GM19455 (cell line): ENCODE measurements at regions not wholly inside any gene's neighbourhood (a gene's known extent, or its start where the extent isn't known, plus 50 kb on each side); places are given as distances from the start of the nearest gene placed in this dataset.

Experiments used
- ATAC-seq: cut with Tn5 transposase; IDR thresholded peaks from one replicate; pipeline ENCODE4 v1.9.1; 2021; ENCODE audit not compliant: unreplicated experiment

- no peak for ATAC-seq
Measured at GRCh38 chr5:158139161-158139560, 280.2 kb upstream of the CLINT1 start.

GRCh38 chr5:158135682-158136179 is 276.8 kb upstream of the CLINT1 start:
- ATAC-seq = no peak

- no peak for ATAC-seq
Measured at GRCh38 chr5:158133369-158133768, 274.4 kb upstream of the CLINT1 start.

DNA sequence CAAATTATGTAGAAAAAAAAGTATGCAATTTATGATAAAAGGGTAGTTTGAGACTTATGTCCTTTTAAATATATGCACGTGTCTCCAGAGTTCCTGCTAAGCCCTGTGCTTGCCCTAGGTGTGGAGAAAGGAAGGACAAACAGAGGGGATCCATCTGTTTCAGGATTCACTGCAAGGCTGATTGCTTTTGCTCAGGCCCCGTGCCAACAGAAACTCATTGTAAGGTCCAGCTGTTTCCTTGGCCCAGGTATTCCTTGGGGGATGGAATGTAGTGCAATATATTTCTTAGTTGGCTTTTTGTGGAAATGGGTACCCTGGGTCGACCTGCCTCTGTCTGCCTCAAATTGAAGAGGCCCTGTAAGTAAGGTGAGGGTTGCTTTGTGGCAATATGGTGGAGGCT is 268.6 kb upstream of the CLINT1 start:
- no peak for ATAC-seq

DNA sequence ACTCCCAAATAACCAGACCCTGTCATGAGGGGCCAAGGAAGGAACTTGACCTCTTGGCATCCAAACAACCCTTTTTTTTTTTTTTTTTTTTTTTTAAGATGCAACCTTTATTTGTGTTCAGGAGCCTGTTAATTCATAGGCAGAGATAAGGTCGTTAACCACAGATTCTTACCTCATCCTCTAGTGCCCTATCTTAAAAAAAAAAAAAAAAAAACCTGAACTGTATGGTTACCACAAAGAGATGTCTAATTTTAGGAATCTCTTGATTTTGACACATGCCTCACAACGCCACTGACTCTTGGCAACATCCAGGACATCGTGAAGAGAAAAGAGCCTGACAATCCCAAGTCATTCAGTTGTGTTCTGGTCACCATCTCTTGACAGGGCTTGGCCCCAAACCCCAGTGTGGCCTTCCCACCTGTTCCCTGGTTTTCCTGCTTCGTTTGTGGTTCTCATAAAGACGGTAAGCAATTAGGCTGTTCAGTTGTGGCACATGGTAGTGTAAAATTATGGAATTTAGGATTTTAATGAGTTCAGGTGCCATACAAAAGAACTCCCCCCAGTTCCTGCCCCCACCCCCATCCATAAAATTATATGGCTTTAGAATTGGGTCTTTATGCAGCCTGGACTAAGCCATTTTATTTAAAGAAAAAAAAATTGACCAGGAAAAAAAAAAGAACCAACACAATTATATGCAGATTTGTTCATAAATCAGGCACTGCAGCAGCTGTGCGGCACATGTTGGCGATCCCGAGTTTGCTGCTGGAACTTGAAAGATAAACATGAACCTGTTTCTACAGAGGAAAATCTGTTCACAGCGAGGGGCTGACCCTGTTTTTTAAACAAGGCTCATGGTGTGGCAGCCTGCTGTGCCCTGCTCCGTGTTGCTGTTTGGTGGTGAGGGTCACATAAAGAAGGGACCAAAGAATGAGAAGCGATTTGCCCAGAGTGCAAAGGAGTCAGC is 267.8 kb upstream of the CLINT1 start:
- ATAC-seq = no peak

DNA sequence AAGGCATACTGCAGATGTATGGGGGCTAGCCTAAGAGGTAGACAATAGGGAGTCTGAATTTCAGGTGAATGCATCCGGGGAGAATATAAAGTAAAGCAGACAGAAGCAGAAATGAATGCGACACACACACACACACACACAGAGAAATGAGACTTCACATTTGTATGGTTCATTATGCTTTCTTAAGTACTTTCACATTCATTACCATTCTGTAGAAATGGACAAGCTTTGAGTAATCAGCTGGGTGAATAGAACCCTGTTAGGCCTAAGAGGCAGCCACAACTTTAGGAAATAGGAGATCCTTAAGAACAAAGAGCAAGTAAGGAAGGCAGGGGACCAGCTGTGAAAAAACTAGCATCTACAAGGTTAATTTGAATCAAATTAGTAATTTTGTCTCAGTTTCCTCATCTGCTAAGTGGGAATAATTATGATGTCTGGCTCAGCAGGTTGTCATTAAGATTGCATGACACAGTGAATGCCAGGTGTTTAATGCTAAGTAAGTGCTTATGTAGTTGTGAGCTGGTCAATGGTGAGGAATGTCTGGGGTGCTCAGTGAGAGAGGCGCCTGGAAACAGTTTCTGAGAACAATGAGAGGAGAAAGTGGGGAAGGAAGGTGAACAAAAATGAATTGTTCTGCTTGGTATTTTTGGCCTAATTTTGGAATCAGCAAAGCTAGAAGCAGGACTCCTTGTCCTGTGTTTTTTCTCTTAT is 265.8 kb upstream of the CLINT1 start:
- no peak for ATAC-seq

- ATAC-seq = no peak
Measured at GRCh38 chr5:158123595-158123994, 264.6 kb upstream of the CLINT1 start.

GRCh38 chr5:158121678-158122077 is 262.7 kb upstream of the CLINT1 start:
- ATAC-seq = no peak

DNA sequence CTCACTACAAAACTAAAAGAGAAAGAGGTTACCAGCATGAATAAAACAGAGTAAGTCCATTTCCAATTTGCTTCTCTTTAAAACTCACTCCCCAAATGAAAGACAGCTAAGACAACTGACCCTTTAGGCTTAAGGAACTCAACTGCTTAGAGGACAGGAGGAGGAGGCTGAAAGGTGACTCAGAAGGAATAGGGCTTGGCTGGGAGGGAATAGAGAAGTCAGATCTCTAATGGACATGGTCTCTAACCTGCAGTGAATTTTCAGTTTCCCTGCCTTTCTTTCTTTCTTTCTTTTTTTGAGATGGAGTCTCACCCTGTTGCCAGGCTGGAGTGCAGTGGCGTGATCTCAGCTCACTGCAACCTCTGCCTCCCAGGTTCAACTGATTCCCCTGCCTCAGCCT is 261.8 kb upstream of the CLINT1 start:
- no peak for ATAC-seq

GRCh38 chr5:158119961-158120723 is 261.2 kb upstream of the CLINT1 start:
- no peak for ATAC-seq

- ATAC-seq = no peak
Measured at GRCh38 chr5:158117467-158118160, 258.7 kb upstream of the CLINT1 start.

GRCh38 chr5:158116965-158117364 is 258.0 kb upstream of the CLINT1 start:
- no peak for ATAC-seq

GRCh38 chr5:158115468-158115867 is 256.5 kb upstream of the CLINT1 start:
- ATAC-seq = no peak

DNA sequence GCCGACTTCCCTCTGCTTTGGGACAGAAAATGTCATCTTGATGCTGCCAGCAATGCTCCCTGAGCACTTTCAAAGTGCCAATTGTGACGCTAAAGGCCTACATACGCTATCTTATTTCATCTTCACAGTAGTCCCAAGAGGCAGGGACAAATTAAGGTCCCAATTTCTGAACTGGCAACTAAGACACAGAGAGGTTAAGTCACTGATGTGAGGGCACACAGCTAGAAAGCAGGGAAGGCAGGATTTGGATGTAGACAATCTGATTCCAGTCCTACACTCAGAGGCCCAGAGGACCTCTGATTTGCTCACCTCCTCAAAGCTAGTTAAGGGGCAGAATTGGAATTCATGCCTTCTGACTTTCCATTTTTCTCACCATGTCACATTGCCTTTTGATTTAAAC is 249.2 kb upstream of the CLINT1 start:
- ATAC-seq = no peak

GRCh38 chr5:158100373-158100888 is 241.5 kb upstream of the CLINT1 start:
- ATAC-seq = no peak

DNA sequence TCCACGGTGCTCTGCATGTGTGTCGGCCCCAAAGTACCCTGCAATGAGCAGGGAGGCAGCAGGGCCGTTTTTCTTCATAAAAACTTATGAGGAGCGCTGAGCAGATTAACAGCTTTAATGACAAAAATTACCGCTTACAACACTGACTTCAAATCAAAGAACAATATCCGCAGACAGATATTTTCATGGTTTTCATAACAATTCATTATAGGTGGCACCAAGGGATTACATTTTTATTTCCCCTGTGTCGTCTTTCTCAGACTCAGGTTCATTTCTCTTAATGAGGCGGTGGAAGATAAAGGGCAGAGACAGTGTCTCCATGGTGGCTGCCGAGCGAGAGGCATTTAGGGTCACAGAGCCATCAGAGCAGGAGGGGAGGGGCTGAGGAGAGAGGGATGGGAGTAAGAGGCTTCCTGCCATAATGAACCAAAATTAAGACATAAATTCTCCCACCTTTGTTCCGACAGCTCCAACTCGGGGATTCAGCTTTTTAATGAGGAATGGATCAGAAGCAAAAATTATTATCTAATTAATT is 240.7 kb upstream of the CLINT1 start:
- ATAC-seq = no peak

GRCh38 chr5:158096835-158097234 is 237.9 kb upstream of the CLINT1 start:
- ATAC-seq = no peak

GRCh38 chr5:158086856-158087255 is 227.9 kb upstream of the CLINT1 start:
- no peak for ATAC-seq

DNA sequence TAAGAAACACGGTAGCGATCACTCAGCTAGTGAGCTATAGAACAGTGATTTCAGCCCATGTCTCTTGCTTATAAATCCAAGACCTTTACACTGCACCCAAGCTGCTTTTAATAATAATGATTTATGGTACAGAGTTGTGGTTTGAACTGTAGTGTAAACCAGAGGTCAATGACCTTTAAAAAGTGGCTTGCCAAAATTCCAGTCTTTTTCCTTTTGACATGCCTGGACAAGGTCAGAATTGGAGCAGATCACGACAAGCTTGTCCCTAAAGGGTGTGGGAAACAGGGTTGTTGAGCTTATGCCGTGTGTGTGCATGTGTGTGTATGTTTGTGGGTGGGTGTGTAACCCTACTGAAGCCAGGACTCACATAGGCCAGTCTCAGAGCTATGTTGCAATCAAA is 225.3 kb upstream of the CLINT1 start:
- no peak for ATAC-seq

DNA sequence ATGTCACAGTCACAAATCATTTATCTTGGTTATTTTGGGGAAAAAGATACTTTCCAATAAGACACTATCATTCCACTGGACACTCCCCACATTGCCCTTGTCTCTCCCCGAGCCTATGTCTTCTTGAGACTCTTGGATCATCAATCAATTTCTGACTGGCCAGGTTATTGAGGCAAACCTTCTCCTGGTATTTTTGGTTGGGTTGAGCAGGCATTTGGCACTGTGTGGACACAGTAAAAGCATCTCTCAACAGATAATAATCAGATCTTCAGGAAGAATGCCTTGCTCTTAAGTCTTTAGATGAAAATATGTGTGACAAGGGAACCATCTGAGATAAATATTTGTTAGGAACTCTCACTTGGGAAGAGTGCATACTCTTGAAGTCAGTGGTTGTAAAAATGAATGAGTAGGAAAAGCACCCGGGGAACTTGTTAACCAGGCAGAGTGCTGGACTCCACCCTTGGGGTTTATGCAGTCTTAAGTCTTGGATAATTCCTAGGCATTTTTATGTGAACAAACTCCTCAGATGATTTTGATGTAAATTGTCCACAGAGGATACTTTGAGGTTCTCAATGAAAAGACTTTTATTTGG is 223.8 kb upstream of the CLINT1 start:
- no peak for ATAC-seq
